SK-N-MC (cell line): ENCODE measurements at regions not wholly inside any gene's neighbourhood (a gene's known extent, or its start where the extent isn't known, plus 50 kb on each side); places are given as distances from the start of the nearest gene placed in this dataset.

ENCODE experiments used
- EZH2 ChIP-seq: fragments of 200-600 bp; sonication (generic); IDR thresholded peaks from one replicate; pipeline ENCODE4 v1.6.1; 2017; ENCODE audit warnings: antibody characterized with exemption
- FOXP2 ChIP-seq: optimal IDR thresholded peaks from 2 replicates; pipeline ENCODE3; 2011; ENCODE audit warnings: mild to moderate bottlenecking, moderate library complexity; ENCODE audit not compliant: insufficient read depth; ENCODE audit errors: extremely low read length, control extremely low read depth
- POLR2AphosphoS5 ChIP-seq: IDR thresholded peaks from 2 replicates; pipeline ENCODE4 v1.6.1; 2012; ENCODE audit warnings: mild to moderate bottlenecking, low read depth, low read length, borderline replicate concordance

- TF ChIP-seq EZH2 = no peak
- no peak for TF ChIP-seq POLR2AphosphoS5
- TF ChIP-seq FOXP2 = no peak
Measured at GRCh38 chr6:100130630-100131029, 136.6 kb upstream of the MCHR2 start.
